Esophagus squamous epithelium (tissue), 4 donors: ENCODE measurements at regions not wholly inside any gene's neighbourhood (a gene's known extent, or its start where the extent isn't known, plus 50 kb on each side); places are given as distances from the start of the nearest gene placed in this dataset.

Source experiments
- CTCF ChIP-seq, 6 experiments: fragments of 450-650 bp in 4 of 6; fragments of 200-600 bp in 2 of 6; sonication (generic) in 2 of 6; IDR thresholded peaks; one replicate each; pipeline ENCODE4 v1.5.1; 2016 to 2019; ENCODE audit warnings: antibody characterized with exemption in 6 of 6, mild to moderate bottlenecking in 4 of 6, moderate library complexity in 4 of 6
- POLR2A ChIP-seq, 4 donors: fragments of 450-650 bp; IDR thresholded peaks; one replicate each; pipeline ENCODE4 v1.6.1; 2017; ENCODE audit warnings: antibody characterized with exemption in 4 of 4, mild to moderate bottlenecking in 4 of 4, moderate library complexity in 3 of 4

- TF ChIP-seq POLR2A (IDR thresholded peaks at IDR 0.05) (no peak), CTCF (IDR thresholded peaks at IDR 0.05) (no peak)
Observed at GRCh38 chr17:71405101-71405500, 715.7 kb upstream of the SOX9 start.
